Hematopoietic multipotent progenitor cell treated with erythropoietin and hydrocortisone succinate and interleukin-3 and kit ligand, for 6 days (in vitro differentiated cells): ENCODE measurements at regions not wholly inside any gene's neighbourhood (a gene's known extent, or its start where the extent isn't known, plus 50 kb on each side); places are given as distances from the start of the nearest gene placed in this dataset.

Source experiments
- DNase-seq: peaks from one replicate; pipeline ENCODE4 v3.0.0-alpha.2; 2015

GRCh38 chr1:94325377-94326302 lies 88.3 kb upstream of the ARHGAP29 start:
- DNase-seq = peak; percentile 45

DNA sequence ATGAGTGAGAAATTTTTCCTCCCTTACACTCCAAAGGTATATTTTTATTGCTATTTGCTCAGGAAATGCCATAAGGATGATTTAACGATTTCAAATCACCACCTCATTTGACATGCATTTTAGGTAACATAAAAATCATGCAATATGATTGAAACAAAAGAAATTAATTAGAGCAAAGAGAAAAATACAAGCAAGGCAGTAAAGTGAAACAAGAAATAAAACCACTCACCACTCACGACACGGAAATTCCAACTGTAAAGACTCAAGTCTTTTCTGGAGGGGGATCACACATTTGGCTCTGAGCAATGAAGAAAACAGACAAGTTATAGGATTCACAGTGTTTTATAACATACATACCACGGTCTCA lies 86.8 kb upstream of the ARHGAP29 start:
- no peak for DNase-seq

GRCh38 chr1:94323311-94324177 lies 86.2 kb upstream of the ARHGAP29 start:
- no peak for DNase-seq

GRCh38 chr1:94322696-94323095 lies 85.3 kb upstream of the ARHGAP29 start:
- no peak for DNase-seq

DNA sequence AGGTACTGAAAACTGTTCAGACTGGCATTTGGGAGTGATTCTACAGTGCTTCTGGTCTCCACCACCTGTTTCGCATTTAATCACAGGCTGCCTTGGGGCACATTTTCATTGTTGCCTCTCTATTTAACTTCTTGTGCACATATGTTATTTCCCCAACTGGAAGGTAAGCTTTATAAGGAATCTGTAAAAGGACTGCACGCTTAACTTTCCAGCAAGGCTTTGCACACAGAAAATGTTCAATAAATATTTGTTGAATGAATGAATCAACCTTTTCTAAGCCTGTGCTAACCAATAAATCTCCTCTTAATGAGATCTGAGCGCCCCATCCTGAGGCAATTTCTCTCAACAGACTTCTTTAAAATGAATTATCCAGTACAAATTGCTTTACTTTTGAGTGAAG lies 84.3 kb upstream of the ARHGAP29 start:
- DNase-seq = no peak

DNA sequence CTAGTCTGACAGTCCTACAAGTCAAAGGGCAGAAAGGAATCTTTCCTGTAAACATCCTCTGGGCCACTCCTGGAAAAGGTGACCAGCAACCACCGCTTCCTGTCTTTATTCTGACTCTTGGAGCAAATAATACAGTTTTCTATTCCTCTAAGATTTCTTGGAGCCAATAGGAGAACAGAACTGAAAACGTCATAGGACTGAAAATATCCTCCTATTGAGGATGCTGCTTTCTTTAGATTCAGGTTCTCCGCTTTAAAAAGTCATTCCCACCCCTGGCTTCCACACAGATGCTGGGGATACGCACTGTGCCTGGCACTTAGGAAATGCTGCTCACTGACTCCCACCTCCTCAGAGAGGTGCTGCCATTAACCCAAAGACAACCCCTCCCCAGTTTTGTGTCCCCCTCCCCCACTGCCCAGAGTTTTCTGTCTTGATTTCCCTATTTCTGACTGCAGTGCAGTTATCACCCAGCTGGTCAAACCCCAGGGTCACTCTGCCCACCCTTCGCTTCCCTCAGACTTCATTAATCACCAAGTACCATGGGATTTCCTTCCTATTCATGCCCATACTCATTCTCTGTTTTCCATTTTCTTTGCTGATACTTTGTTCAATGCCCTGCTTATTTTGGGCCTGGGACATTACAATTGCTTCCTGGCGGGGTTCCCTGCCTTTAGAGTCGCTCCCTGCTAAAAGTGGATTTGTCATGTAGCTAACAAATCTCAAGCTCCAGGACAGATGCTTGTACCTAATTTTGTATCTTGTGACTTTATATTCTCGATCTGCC lies 82.1 kb upstream of the ARHGAP29 start:
- no peak for DNase-seq

GRCh38 chr1:94318505-94319030 lies 81.2 kb upstream of the ARHGAP29 start:
- no peak for DNase-seq

DNA sequence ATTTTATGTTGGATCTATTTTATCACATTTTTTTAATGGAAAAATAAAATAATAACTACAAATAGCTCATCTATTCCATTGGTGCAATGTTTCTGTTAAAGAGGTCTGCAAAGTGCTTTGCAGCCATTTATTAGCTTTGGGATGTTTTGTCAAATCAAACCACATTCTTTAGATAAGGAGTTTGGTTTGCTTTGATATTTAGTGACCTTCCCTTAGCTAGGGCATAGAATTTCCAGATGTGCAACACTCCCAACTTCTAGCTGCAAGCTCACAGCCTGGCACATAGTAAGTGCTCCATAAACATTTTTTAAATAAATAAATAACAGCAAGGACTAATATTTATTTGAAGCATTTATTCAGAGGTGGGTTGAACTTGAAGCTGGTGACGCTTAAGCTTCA lies 80.4 kb upstream of the ARHGAP29 start:
- DNase-seq = no peak

- no peak for DNase-seq
These were observed 79.7 kb upstream of the ARHGAP29 start for GRCh38 chr1:94316836-94317789.

- DNase-seq = no peak
These were observed 78.8 kb upstream of the ARHGAP29 start for GRCh38 chr1:94316183-94316582.

DNA sequence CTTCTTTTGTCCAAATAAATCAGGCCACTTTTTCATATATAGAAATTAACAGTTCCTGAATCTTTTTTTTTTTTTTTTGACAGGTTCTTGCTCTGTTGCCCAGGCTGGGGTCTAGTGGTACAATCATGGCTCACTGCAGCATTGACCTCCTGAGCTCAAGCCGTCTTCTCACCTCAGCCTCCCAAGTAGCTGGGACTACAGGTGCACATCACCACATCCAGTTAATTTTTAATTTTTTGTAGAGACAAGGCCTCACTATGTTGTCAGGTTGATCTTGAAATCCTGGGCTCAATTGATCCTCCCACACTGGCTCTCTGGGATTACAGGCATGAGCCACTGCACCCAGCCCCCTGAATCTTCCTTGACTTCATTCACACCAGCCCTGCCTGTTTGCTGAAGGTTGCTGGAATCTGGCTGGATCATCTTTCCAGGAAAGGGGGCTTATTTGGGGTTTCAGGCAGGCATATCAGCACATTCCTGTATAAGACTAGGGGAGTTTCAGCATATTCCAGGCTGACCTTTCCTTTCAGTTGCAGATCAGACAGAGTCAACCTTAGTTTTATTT lies 78.2 kb upstream of the ARHGAP29 start:
- DNase-seq = no peak

DNA sequence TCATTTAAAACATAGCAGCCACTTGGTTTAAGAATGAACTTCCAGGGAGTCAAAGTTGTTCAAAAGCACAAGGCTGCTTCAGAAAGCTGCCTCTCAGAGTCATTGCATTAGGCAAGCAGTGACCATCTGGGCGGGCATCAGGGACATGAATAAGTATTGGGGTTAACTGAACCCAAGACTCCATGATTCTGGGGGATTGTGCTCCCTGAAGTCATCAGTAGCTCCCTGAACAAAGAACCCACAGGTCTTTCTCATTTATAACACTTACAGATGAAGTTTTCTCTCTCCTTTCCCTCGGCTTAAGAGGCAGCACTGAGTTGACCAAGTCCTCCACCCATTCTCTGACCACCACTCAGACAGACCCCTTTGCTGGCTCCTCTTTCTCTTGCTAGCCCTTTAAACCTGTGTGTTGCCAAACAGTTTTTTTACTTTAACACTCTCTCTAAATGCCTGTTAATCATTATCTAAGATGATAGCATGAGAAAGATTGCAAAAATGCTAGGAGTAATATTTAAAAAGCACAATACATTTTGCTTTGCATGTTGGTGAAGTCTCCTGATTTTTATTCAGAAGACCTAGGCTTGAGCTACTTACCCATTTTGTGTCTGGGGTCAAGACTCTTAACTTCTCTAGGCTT lies 77.0 kb upstream of the ARHGAP29 start:
- no peak for DNase-seq

DNA sequence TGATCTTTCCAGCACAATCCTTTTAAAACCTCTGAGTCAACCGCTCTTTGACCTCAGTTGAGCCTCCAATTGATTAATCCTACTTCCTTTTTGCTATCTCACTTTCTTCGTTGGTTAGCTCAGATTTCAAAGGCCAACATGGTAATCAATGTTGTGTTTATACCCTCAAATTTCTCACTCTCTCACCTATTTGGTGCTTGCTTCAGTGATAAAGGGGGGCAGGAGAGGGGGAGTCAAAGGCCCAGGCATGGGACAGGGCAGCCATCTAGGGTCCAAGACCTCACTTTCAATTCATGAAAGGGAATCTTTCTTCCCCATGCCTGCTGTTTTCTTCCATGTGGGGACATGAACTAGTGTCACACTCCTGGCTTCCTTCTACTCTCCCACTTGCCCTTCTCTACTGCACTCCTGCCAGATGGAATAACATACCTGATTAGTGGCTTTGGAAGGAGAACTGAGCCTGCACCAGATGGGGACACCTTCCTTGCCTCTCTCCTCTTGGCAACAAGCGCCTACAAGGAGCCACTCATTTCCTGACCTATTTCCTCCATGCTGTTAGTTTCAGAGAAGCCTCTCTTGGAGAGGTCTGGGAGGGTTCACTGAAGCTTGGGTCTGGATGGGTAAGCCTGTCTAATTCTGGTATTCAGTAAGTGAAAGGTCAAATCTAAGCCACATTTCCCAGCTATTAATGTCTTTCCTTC lies 73.3 kb upstream of the ARHGAP29 start:
- no peak for DNase-seq

GRCh38 chr1:94309829-94310569 lies 72.6 kb upstream of the ARHGAP29 start:
- DNase-seq = no peak

DNA sequence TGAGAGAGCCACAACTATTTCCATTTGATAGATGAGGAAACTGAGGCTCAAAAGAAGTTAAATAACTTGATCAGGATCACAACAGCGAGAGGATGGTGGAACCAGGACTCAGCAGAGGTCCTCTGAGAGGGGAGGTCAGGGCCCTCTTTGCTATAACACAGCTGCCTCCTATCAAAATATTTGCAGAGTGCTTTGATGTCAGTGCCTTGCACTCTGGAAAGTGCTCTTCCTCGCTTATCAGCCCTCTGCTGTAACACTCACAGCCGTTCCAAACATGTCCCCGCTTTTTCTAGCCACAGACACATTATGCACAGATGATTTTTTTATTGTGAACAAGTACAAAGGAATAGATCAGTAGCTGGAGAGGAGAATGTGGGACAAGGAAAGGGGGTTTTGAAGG lies 71.8 kb upstream of the ARHGAP29 start:
- no peak for DNase-seq

DNA sequence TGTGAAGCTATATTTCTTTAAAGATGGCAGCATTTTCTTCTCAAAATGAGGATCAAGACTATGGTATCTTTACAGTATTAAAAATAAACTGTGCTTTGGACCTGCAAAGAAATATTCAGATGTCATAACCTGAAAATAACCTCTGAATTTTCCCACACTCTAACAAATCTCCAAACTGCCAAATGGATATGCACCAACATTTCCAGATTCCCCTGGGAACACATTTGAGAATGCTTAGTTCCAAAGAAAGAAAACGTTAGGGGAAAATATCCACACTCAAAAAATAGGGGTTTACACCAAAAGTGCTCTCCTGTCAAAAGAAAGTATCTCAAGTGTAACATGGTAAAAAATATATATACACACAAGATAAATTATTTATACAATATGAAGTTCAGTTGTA lies 69.1 kb upstream of the ARHGAP29 start:
- no peak for DNase-seq

DNA sequence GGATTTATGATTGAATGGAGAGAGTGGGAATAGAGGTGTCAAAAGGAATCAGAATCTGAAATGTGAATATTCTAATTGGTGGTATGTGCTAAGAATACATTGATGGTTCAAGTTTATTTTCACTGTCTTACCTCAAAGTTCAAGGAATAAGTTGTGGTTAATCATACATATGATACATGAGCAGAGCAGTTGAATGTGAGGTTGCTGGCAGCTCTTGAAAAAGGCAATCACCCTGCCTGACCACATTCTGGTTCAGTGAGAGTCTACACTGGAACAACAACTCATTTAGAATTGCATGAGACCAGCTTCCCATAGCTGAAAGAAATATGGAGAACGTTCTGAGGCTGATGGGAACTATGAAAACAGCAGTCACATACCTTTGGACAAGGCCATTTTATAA lies 68.3 kb upstream of the ARHGAP29 start:
- no peak for DNase-seq

- DNase-seq = no peak
These were observed 67.2 kb upstream of the ARHGAP29 start for GRCh38 chr1:94304553-94304952.

DNA sequence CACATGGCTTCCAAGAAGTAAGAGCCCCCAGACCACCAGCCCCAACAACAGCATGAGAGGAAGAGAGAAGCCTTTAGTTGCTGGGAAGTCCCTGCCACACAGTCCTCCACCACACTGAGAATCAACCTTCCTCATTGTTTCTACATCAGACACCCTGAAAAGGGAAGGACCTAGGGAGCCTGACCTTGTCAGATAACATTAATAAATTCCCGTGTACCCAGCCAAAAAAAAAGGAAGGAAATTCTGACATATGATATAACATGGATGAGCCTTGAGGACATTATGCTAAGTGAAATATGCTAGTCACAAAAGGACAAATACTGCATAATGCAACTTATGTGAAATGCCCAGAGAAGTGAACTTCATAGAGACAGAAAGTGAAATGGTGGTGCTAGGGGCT lies 65.6 kb upstream of the ARHGAP29 start:
- peak; percentile 16 for DNase-seq
